Activated T-cell treated with anti-CD3 and anti-CD28 coated beads, Interleukin-2, amount 50 U/mL, for 4 hours (primary cell): ENCODE measurements at regions not wholly inside any gene's neighbourhood (a gene's known extent, or its start where the extent isn't known, plus 50 kb on each side); places are given as distances from the start of the nearest gene placed in this dataset.

Source experiments
- ATAC-seq, 2 donors: fragments of 200-7000 bp; cut with Tn5 transposase; one replicate each; pipeline ENCODE4 v1.10.0; 2021
- DNase-seq: peaks from one replicate; pipeline ENCODE4 v3.0.0-alpha.2; 2020
- H3K27me3 Mint-ChIP-seq: one replicate; pipeline ENCODE4 v1.8.0; 2021; ENCODE audit warnings: low read depth, mixed read lengths
- H3K36me3 Mint-ChIP-seq: one replicate; pipeline ENCODE4 v1.8.0; 2022; ENCODE audit warnings: mixed read lengths; ENCODE audit not compliant: insufficient read depth
- H3K4me1 Mint-ChIP-seq: one replicate; pipeline ENCODE4 v1.8.0; 2021; ENCODE audit warnings: low read depth, mixed read lengths
- H3K4me3 Mint-ChIP-seq: one replicate; pipeline ENCODE4 v1.8.0; 2021; ENCODE audit warnings: mild to moderate bottlenecking, moderate library complexity, mixed read lengths
- H3K9me3 Mint-ChIP-seq: one replicate; pipeline ENCODE4 v1.8.0; 2021; ENCODE audit warnings: mixed read lengths

DNA sequence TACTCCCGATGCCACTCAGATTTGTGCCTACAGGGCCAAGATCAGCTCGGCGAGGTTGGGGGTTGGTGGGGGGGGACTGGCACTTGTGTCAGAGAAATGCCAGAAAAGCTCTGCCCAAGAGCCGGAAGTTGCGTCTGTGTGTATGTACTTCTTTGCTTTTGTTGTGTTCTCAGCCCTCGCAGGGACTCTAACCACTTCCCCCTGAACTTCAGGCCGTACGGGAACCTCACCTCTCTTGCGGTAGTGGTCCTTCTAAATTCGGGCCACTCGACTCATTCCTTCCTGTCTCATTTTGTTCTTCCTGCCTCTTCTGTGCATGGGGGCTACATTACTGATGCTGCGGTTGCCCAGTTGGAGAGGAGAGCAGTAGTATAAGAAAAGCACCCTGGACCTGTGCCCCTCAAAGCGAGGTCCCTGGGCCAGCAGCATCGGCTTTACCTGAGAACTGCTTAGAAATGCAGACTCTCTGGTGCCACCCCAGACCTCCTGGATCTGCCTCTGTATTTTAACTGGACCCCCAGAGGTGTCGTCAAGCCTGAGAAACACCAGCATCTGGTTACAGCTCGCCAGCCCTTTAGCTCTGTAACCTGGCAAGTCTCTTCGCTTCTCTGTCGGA, 146.3 kb upstream of the RPS6KA3 start:
- Mint-ChIP-seq H3K36me3 (no peaks in the 10 kb centered on the region), H3K4me1 (peaks cover 33% of the 10 kb centered on the region), H3K9me3 (no peaks in the 10 kb centered on the region), H3K4me3 (peak overlapping the region; percentile 56), H3K27me3 (no peaks in the 10 kb centered on the region)
- DNase-seq (peak; percentile 26), ATAC-seq (peak; percentile 53 to 63)

DNA sequence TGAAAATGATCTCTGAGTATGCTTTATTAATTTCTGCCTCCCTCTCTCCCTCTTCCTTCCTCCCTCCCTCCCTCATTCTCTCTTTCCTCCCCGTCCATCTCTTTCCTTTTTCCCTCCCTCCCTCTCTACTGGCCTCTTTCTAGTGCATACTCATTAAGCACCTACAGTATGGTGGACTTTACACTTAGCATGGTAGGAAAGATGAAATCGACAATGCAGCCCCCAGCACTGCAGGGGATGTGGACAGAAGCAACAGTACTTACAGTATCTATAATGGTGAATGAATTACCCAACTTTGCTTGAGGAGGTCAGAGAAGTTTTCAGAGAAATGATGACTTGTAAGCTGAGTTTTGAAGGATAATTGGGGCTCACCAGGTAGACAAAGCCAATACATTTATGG, 143.8 kb upstream of the RPS6KA3 start:
- Mint-ChIP-seq H3K9me3 (no peaks in the 10 kb centered on the region), H3K36me3 (no peaks in the 10 kb centered on the region)

DNA sequence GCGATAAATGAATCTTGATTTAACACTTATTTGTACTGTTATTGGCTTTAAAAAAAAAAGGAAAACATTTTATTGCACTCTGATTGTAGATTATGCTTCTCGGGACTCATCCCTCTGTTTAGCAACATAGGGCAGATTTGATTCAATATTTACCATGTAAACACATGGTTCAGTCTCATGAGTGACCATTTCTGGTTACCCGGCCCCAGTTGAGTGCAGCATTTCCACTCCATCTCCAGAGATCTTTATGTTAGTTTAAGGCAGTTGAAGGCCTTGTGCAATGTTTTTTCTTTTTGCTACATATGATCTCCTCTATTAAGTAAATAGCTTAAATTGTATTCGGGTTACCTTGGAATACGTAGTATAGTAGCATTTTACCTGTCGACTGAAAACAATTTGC, 143.3 kb upstream of the RPS6KA3 start:
- Mint-ChIP-seq H3K9me3 (no peaks in the 10 kb centered on the region), H3K36me3 (no peaks in the 10 kb centered on the region), H3K4me1 (peaks cover 28% of the 10 kb centered on the region), H3K27me3 (no peaks in the 10 kb centered on the region), H3K4me3 (no peak overlapping the region)
- DNase-seq (no peak), ATAC-seq (no peak)

More for the DNA sequence above, 143.8 kb upstream of the RPS6KA3 start:
- DNase-seq = no peak
- peaks cover 28% of the 10 kb centered on the region for H3K4me1 Mint-ChIP-seq
- H3K27me3 Mint-ChIP-seq = no peaks in the 10 kb centered on the region
- H3K4me3 Mint-ChIP-seq = no peak overlapping the region
- no peak for ATAC-seq

DNA sequence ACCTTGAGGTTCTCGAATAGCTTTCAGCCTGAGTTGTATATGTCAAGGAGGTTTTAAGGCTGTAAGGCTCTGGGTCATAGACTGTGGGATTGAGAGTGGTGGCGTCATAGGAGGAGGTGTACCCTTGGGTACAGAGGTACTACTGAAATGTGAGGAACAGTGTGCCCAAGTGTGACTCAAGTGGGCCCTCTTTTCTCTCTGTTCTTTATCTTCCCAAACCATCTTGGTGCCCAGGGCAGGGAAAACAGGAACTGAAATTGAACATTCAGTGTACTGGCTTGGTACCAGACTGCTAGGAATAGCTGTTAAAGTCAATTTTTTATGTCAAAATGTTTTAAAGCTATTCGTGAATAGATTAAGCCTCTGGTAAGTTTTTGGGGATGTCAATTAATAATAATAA, 136.2 kb upstream of the RPS6KA3 start:
- no peaks in the 10 kb centered on the region for H3K36me3 Mint-ChIP-seq
- ATAC-seq (no peak), DNase-seq (no peak)
- H3K4me3 Mint-ChIP-seq = no peak overlapping the region
- H3K4me1 Mint-ChIP-seq = peaks cover 2% of the 10 kb centered on the region
- H3K9me3 Mint-ChIP-seq = no peaks in the 10 kb centered on the region
- no peaks in the 10 kb centered on the region for H3K27me3 Mint-ChIP-seq

DNA sequence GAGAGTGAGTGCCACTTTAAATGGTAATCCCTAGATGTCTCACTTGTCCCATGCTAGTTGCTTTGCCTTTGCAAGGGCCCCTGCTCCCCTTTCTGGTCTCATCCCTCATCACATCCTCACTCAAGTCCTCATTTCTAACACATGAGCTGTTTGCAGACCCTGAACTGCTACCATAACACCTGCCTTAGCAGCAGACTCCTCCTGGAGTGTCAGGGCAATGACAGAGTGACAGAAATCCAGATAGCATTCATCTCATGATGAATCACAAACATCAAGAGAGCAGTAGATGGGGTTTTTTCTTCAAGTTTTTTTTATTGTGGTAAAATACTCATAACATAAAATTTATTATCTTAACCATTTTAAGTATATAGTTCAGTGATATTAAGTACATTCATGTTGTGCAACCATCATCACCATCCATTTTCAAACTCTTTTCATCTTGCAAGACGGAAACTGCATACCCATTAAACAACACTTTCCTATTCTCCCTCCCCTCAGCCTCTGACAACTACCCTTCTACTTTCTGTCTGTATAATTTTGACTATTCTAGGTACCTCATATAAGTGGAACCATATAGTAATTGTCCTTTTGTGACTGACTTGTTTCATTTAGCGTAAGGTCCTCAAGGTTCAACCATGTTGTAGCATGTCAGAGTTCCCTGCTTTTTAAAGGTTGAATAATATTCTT, 133.2 kb upstream of the RPS6KA3 start:
- Mint-ChIP-seq H3K27me3 (no peaks in the 10 kb centered on the region), H3K36me3 (no peaks in the 10 kb centered on the region), H3K4me1 (peaks cover 2% of the 10 kb centered on the region), H3K9me3 (no peaks in the 10 kb centered on the region), H3K4me3 (no peak overlapping the region)
- ATAC-seq = peak; percentile 89 to 90
- no peak for DNase-seq

DNA sequence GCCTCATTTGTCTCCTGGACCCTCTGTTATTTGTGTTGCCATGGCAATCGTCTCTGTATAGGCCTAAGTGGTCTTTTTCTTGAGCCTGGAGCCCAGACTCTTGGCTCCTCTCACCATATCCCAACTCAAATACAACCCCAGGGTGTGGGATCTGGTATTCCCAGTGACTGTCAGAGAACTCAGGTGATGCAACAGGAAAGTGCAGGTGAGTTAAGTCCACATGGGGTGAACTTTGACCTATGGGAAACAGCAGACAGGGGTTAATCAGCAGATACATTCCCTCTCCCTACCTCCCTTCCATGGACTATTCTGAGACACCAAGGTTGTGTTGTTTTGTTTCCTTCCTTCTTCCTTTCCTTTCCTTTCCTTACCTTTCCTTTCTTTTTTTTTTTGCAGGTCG, 130.9 kb upstream of the RPS6KA3 start:
- H3K9me3 Mint-ChIP-seq = no peaks in the 10 kb centered on the region

DNA sequence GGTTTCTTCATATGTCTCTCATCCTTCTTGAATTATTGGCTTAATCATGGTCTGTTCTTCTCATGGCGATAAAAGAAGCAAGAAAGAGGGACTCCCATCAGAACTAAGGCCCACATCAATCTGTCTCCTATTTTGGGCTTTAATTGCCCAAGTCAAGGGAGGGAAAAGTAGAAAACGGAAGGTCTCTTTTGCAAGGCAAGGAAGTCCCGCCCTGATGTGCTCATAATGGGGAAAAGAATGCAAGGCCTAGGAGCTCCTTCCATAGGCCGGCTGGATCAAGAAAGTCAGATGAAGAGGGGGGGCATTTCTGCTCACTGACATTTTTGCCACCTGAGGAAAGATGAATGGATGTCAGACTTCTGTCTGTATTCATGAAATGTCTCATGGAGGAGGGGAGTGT, 127.7 kb upstream of the RPS6KA3 start:
- Mint-ChIP-seq H3K9me3 (no peaks in the 10 kb centered on the region), H3K36me3 (no peaks in the 10 kb centered on the region), H3K4me3 (no peak overlapping the region), H3K27me3 (no peaks in the 10 kb centered on the region), H3K4me1 (peaks cover 2% of the 10 kb centered on the region)
- no peak for ATAC-seq
- DNase-seq = no peak

More for the DNA sequence above, 130.9 kb upstream of the RPS6KA3 start:
- Mint-ChIP-seq H3K36me3 (no peaks in the 10 kb centered on the region), H3K4me1 (peaks cover 2% of the 10 kb centered on the region), H3K4me3 (no peak overlapping the region), H3K27me3 (no peaks in the 10 kb centered on the region)
- ATAC-seq (no peak), DNase-seq (no peak)

DNA sequence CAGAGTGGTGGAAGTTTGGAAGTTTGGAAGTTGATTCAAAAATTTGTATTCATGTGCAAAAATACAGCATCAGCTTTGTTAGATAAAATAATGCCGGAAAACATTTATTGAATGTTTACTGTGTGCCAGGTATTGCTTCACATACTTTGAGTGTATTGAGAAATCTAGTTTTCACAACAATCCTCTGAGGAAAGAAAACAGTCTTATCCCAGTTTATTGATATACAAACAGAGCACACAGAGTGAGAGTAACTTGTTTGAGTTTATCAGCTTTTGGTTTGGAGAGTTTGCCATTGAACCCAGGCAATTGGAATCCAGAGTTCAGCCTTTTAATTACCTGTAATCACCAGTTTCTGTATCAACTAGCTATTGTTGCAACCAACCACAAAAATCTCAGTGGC, 127.2 kb upstream of the RPS6KA3 start:
- Mint-ChIP-seq H3K27me3 (no peaks in the 10 kb centered on the region), H3K4me3 (no peak overlapping the region), H3K36me3 (no peaks in the 10 kb centered on the region), H3K4me1 (no peaks in the 10 kb centered on the region), H3K9me3 (no peaks in the 10 kb centered on the region)
- DNase-seq (no peak), ATAC-seq (no peak)

DNA sequence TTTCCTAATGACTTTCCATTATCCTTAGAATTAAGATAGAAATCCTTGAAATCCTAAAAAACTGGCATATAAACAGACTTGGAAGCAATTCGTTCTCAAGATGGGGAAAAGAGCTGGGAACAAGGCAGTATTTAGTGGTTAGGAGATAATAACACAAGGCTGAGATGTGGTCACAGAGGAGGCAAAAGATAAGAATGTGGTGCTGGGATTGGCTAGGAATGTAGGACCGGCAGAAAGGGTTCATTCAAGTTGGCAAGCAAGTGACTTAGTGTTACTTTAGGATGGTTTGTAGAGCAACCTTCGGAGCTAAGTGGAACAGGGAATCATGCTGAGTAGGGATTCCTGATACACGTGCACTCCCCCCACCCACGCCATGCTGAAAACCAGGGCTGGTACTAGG, 121.9 kb upstream of the RPS6KA3 start:
- Mint-ChIP-seq H3K27me3 (no peaks in the 10 kb centered on the region), H3K9me3 (no peaks in the 10 kb centered on the region), H3K4me1 (no peaks in the 10 kb centered on the region), H3K36me3 (no peaks in the 10 kb centered on the region), H3K4me3 (no peak overlapping the region)
- ATAC-seq (no peak), DNase-seq (no peak)

DNA sequence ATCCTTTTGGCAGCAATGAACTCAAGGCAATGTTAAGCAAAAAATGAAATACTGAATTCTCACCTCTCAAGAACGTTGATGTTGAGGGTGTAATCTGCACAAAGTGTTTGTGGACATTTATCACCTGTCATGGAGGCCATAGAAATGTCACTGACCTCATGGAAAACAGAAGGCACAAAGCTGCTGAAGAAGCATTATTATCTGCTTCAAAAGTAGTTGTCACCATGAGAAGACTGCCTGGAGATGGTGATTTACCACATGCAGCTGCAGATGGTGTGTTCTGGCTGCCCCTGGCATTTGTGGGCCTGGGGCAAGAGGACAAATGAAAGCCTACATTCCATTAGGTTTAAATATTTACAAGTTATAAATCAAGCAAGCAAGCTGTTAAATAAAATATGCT, 116.8 kb upstream of the RPS6KA3 start:
- H3K9me3 Mint-ChIP-seq = no peaks in the 10 kb centered on the region
- H3K36me3 Mint-ChIP-seq = no peaks in the 10 kb centered on the region
- no peaks in the 10 kb centered on the region for H3K27me3 Mint-ChIP-seq
- no peak for DNase-seq
- no peak for ATAC-seq
- H3K4me1 Mint-ChIP-seq = peaks cover 13% of the 10 kb centered on the region
- no peak overlapping the region for H3K4me3 Mint-ChIP-seq

DNA sequence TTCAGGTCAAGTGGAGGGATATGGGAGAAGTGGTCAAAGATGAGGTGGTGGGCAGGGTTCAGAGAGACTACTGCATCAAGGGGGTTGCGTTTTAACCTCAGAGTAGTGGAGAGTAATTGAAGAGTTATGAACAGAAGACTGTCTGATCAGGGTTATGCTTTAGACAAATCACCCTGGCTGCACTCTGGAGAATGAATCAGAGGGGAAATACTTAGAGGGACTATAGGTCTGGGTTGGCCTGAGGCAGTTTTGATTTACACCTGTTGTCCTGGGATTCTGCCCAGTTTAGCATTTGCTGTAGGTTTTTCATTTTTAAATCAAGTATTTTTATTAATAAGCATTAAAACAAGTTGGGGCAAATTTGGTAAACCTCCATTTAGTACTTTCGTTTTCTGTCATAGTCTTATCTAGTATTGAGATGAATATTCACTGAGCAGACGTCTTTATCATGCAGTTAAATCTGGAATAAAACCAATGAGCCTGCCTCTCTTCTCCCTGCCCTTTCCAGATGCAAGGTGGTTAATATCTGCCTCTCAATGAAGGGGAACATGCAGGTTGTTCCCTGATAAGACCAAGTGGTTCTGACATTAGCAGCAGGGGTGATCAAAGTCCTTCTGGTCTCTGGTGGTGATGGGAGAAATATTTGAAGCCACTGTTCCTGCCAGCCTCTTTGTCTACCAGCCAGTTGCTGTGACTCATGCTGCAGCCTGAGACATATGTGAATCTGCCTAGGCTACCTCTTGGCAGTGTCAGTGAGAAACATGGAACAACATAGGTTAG, 116.0 kb upstream of the RPS6KA3 start:
- ATAC-seq (peak; percentile 52 to 56), DNase-seq (no peak)
- H3K4me1 Mint-ChIP-seq = peaks cover 19% of the 10 kb centered on the region
- H3K9me3 Mint-ChIP-seq = no peaks in the 10 kb centered on the region
- H3K27me3 Mint-ChIP-seq = no peaks in the 10 kb centered on the region
- no peaks in the 10 kb centered on the region for H3K36me3 Mint-ChIP-seq
- peak overlapping the region; percentile 28 for H3K4me3 Mint-ChIP-seq

DNA sequence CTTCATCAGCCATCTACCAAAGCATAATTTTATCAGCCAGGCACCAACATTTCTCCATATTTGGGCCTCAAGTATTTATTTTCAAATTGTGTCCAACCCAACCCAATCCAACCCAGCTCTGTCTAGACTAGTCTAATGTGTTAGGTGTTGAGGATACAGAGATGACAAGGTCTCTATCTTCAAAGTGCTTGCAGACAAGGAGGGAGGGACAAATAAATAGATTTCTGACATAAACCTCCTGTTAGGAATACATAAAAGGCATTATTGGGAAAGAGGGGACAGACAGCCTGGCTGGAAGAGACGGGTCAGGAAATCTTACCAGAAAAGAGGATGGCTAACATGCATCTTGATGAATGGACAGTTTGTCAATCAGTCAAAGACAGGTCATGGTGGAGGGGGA, 115.4 kb upstream of the RPS6KA3 start:
- Mint-ChIP-seq H3K4me3 (peak overlapping the region; percentile 28), H3K36me3 (no peaks in the 10 kb centered on the region)
- no peak for DNase-seq

DNA sequence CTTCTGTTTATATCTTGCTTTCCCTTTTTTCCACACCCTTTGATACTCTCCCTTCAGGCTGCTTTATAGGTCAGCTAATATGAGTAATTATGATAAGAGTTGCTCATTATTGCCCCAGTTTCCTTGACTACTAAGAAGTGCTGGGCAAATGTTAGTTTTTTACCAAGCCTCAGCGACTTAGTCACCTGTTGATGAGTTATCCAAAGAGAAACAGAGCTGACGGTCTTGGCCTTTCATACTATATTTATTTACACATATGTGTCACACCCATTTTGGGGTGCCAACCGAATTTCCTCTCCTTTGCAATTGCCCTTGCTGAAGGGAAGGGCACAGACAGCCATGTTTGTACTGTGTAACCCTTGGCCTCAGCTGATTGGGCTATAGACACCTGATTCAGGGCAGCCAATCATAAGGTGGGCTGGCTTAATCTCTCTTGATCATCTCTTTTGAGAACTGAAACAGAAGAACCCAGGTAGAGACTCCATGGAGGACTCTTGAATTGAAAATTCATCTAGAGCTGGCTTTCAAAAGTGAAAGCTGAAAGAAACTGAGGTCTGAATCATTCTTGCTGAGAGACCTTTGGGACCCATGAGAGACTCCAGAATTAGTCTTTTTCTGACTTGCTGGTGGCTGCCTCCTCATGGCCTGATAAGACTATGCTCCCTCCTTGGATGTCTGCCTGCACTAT, 111.7 kb upstream of the RPS6KA3 start:
- DNase-seq (no peak), ATAC-seq (peak; percentile 78 to 80)
- no peaks in the 10 kb centered on the region for H3K36me3 Mint-ChIP-seq
- H3K4me3 Mint-ChIP-seq = peak overlapping the region; percentile 4
- no peaks in the 10 kb centered on the region for H3K9me3 Mint-ChIP-seq
- no peaks in the 10 kb centered on the region for H3K27me3 Mint-ChIP-seq
- peaks cover 28% of the 10 kb centered on the region for H3K4me1 Mint-ChIP-seq

More for the DNA sequence above, 115.4 kb upstream of the RPS6KA3 start:
- no peak for ATAC-seq
- Mint-ChIP-seq H3K27me3 (no peaks in the 10 kb centered on the region), H3K9me3 (no peaks in the 10 kb centered on the region), H3K4me1 (peaks cover 21% of the 10 kb centered on the region)

DNA sequence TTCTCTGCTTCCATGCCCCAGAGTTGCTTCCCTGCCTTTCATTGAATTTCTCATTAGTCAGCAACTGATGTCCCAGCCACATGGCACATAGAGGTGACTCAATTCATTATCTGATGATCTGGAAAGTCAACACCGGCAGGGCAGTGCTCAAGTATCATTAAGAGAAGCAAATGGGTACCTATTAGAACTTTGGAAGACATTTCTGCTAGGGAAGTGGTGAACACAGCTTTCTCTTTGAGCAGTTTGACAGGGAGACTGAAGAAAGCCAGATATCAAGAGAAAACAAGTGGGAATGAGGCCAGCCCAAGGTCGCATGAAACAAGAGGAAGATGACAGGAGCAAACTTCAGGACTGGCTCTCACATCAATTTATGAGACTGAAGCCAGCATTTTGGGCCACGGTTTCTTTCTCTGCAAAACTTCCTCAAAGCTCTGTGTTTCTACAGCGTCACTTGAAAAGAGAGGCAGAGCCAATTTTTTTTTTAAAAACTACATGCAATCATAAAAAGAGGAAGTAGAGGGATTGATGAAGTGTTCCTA, 108.3 kb upstream of the RPS6KA3 start:
- no peaks in the 10 kb centered on the region for H3K27me3 Mint-ChIP-seq
- H3K4me1 Mint-ChIP-seq = peaks cover 20% of the 10 kb centered on the region
- ATAC-seq (no peak), DNase-seq (no peak)
- no peak overlapping the region for H3K4me3 Mint-ChIP-seq
- H3K9me3 Mint-ChIP-seq = no peaks in the 10 kb centered on the region
- no peaks in the 10 kb centered on the region for H3K36me3 Mint-ChIP-seq
